GM19438 (cell line): ENCODE measurements at regions not wholly inside any gene's neighbourhood (a gene's known extent, or its start where the extent isn't known, plus 50 kb on each side); places are given as distances from the start of the nearest gene placed in this dataset.
"Not testable (repeated sequence)": the region's sequence is repeated elsewhere in the genome, so short reads cannot be mapped to it uniquely, and the experiment has no call there.

Experiments used
- ATAC-seq: cut with Tn5 transposase; IDR thresholded peaks from one replicate; pipeline ENCODE4 v1.9.1; 2021; ENCODE audit warnings: low read depth; ENCODE audit not compliant: unreplicated experiment

- not testable (repeated sequence) for ATAC-seq
Observed at GRCh38 chr6:92671462-92671861, 747.9 kb downstream of the EPHA7 start.

- ATAC-seq, result no peak
Observed at GRCh38 chr6:92667843-92668242, 751.5 kb downstream of the EPHA7 start.

- ATAC-seq, result no peak
Observed at GRCh38 chr6:92648364-92649086, 770.8 kb downstream of the EPHA7 start.

GRCh38 chr6:92647630-92648029, 771.7 kb downstream of the EPHA7 start:
- ATAC-seq, result no peak

- not testable (repeated sequence) for ATAC-seq
Observed at GRCh38 chr6:92644104-92644791, 775.1 kb downstream of the EPHA7 start.

GRCh38 chr6:92635553-92636153, 783.7 kb downstream of the EPHA7 start:
- ATAC-seq, result no peak

- ATAC-seq, result no peak
Observed at GRCh38 chr6:92634561-92634960, 784.8 kb downstream of the EPHA7 start.

GRCh38 chr6:92623431-92623830, 795.9 kb downstream of the EPHA7 start:
- no peak for ATAC-seq

- ATAC-seq, result no peak
Observed at GRCh38 chr6:92617721-92618120, 801.6 kb downstream of the EPHA7 start.

- ATAC-seq, result no peak
Observed at GRCh38 chr6:92608751-92609150, 810.6 kb downstream of the EPHA7 start.

GRCh38 chr6:92593201-92593600, 826.2 kb downstream of the EPHA7 start:
- no peak for ATAC-seq

- no peak for ATAC-seq
Observed at GRCh38 chr6:92589996-92590395, 829.4 kb downstream of the EPHA7 start.

GRCh38 chr6:92588148-92588547, 831.2 kb downstream of the EPHA7 start:
- ATAC-seq, result no peak

- ATAC-seq, result no peak
Observed at GRCh38 chr6:92587525-92587924, 831.8 kb downstream of the EPHA7 start.

GRCh38 chr6:92586236-92586977, 833.0 kb downstream of the EPHA7 start:
- ATAC-seq, result no peak

GRCh38 chr6:92582211-92582610, 837.1 kb downstream of the EPHA7 start:
- ATAC-seq, result no peak

- no peak for ATAC-seq
Observed at GRCh38 chr6:92577077-92577719, 842.2 kb downstream of the EPHA7 start.

GRCh38 chr6:92568541-92568940, 850.8 kb downstream of the EPHA7 start:
- no peak for ATAC-seq

GRCh38 chr6:92566632-92567031, 852.7 kb downstream of the EPHA7 start:
- no peak for ATAC-seq

- no peak for ATAC-seq
Observed at GRCh38 chr6:92564376-92564775, 855.0 kb downstream of the EPHA7 start.

- ATAC-seq, result no peak
Observed at GRCh38 chr6:92559611-92560010, 859.7 kb downstream of the EPHA7 start.
